Osteocyte (in vitro differentiated cells): ENCODE measurements at regions not wholly inside any gene's neighbourhood (a gene's known extent, or its start where the extent isn't known, plus 50 kb on each side); places are given as distances from the start of the nearest gene placed in this dataset.

ENCODE experiments used
- DNase-seq: peaks from one replicate; pipeline ENCODE4 v3.0.0; 2021; ENCODE audit warnings: mixed read lengths; ENCODE audit not compliant: unreplicated experiment; ENCODE audit errors: extremely low spot score
- H3K27ac Mint-ChIP-seq: one replicate; pipeline ENCODE4 v1.8.0; 2021; ENCODE audit warnings: mild to moderate bottlenecking, mixed read lengths; ENCODE audit not compliant: unreplicated experiment
- H3K27me3 Mint-ChIP-seq: one replicate; pipeline ENCODE4 v1.8.0; 2021; ENCODE audit warnings: mixed read lengths; ENCODE audit not compliant: unreplicated experiment
- H3K36me3 Mint-ChIP-seq: one replicate; pipeline ENCODE4 v1.8.0; 2021; ENCODE audit warnings: mixed read lengths; ENCODE audit not compliant: unreplicated experiment
- H3K4me1 Mint-ChIP-seq: one replicate; pipeline ENCODE4 v1.8.0; 2021; ENCODE audit warnings: mixed read lengths; ENCODE audit not compliant: unreplicated experiment
- H3K4me3 Mint-ChIP-seq: one replicate; pipeline ENCODE4 v1.8.0; 2021; ENCODE audit warnings: mild to moderate bottlenecking, moderate library complexity, mixed read lengths; ENCODE audit not compliant: unreplicated experiment
- H3K9me3 Mint-ChIP-seq: one replicate; pipeline ENCODE4 v1.8.0; 2021; ENCODE audit warnings: mixed read lengths; ENCODE audit not compliant: unreplicated experiment
- TF ChIP-seq, protein P1 (sequence below): fragments of 200-600 bp; sonication (generic); IDR thresholded peaks from 2 replicates; pipeline ENCODE4 v1.5.0; 2021; ENCODE audit warnings: antibody characterized with exemption, mild to moderate bottlenecking, moderate library complexity

DNA sequence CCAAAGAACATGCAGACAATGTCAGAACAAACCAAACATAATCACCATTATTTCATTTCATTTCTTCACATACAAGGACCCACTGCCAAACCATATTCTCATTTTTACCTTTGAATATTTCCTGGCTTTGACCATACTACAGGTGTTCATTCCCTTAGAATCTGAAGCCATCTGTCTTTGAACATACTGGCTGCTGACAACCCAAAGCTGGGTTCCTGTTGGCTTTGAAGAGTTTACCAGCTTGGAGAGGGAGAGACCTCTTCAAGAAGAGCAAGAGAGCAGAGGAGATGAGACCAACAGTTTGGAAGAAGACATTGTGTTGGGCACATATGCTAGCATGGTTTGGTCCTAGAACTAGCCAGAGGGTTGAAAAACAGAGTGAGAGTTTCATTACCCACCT is 145.6 kb upstream of the KCNIP4 start:
- no peak for DNase-seq
- Mint-ChIP-seq H3K36me3 (no peaks in the 10 kb centered on the region), H3K27me3 (peaks cover 12% of the 10 kb centered on the region), H3K9me3 (no peaks in the 10 kb centered on the region), H3K4me3 (no peak overlapping the region), H3K27ac (no peak overlapping the region), H3K4me1 (no peaks in the 10 kb centered on the region)
- TF ChIP-seq, protein P1, sequence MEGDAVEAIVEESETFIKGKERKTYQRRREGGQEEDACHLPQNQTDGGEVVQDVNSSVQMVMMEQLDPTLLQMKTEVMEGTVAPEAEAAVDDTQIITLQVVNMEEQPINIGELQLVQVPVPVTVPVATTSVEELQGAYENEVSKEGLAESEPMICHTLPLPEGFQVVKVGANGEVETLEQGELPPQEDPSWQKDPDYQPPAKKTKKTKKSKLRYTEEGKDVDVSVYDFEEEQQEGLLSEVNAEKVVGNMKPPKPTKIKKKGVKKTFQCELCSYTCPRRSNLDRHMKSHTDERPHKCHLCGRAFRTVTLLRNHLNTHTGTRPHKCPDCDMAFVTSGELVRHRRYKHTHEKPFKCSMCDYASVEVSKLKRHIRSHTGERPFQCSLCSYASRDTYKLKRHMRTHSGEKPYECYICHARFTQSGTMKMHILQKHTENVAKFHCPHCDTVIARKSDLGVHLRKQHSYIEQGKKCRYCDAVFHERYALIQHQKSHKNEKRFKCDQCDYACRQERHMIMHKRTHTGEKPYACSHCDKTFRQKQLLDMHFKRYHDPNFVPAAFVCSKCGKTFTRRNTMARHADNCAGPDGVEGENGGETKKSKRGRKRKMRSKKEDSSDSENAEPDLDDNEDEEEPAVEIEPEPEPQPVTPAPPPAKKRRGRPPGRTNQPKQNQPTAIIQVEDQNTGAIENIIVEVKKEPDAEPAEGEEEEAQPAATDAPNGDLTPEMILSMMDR, result no peak

DNA sequence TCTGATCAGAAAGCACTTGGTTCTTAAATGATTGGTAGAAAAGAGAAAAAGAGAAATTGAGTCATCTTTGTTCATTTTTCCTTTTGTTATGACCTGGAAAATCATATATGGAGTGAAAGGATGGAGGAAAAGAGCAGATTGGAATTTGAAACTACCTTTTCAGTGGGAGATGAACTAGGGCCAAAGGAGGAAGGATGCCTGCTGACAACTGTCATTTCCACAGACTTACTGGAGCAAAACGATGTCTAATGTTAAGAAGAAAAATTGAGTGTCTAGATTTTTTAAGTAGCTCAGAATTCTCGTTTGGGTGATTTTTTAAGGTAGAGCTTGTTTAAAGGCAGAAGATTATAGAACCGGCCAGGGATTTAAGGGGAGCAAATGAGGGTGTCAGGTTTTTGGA is 144.6 kb upstream of the KCNIP4 start:
- Mint-ChIP-seq H3K27ac (no peak overlapping the region), H3K9me3 (peaks cover under 1% of the 10 kb centered on the region), H3K27me3 (peaks cover 12% of the 10 kb centered on the region), H3K4me3 (no peak overlapping the region), H3K36me3 (no peaks in the 10 kb centered on the region), H3K4me1 (no peaks in the 10 kb centered on the region)
- no peak for DNase-seq
- TF ChIP-seq, protein P1, result no peak

DNA sequence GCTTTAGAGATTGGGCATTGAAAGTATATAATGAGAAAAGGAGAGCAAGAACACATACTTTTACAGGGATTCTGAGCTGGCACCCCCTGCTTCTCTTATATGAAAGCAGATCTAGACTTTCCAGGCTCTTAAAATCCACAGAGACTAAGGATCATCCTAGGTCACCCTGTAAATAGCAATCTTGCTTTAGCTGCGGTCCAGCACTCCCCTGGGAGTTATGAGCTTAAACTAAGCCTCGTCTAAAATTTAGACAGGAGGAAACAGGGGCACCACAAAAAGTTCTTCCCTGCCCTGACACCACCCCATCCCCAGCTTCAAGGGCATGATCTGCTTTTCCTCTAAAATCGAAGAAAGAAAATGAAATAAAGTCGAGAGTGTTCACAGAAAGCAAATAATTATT is 143.3 kb upstream of the KCNIP4 start:
- Mint-ChIP-seq H3K4me1 (no peaks in the 10 kb centered on the region), H3K36me3 (no peaks in the 10 kb centered on the region), H3K27me3 (peaks cover 12% of the 10 kb centered on the region), H3K9me3 (peaks cover 9% of the 10 kb centered on the region), H3K27ac (no peak overlapping the region), H3K4me3 (no peak overlapping the region)
- no peak for DNase-seq
- TF ChIP-seq, protein P1, result no peak

DNA sequence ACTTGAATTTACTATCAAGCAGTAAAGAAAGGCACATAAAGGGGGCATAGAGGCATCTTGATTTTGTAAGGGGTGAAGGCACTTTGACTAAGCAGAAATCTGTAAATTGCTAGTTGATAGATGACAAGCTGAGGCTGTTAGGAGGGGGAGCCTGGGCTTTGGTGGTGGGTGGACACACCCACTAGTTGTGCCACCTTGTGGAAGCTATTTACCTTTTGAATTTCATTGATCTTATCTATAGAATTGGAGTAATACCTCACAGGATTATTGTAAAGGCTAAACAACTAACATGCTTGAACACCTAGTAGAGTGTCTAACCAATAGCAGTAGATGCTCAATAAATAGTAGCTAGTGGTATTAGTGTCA is 142.8 kb upstream of the KCNIP4 start:
- Mint-ChIP-seq H3K27me3 (peaks cover 9% of the 10 kb centered on the region), H3K9me3 (peaks cover 10% of the 10 kb centered on the region), H3K4me1 (no peaks in the 10 kb centered on the region), H3K36me3 (no peaks in the 10 kb centered on the region), H3K4me3 (no peak overlapping the region), H3K27ac (no peak overlapping the region)
- TF ChIP-seq, protein P1, result peak; percentile 6
- DNase-seq, result no peak

DNA sequence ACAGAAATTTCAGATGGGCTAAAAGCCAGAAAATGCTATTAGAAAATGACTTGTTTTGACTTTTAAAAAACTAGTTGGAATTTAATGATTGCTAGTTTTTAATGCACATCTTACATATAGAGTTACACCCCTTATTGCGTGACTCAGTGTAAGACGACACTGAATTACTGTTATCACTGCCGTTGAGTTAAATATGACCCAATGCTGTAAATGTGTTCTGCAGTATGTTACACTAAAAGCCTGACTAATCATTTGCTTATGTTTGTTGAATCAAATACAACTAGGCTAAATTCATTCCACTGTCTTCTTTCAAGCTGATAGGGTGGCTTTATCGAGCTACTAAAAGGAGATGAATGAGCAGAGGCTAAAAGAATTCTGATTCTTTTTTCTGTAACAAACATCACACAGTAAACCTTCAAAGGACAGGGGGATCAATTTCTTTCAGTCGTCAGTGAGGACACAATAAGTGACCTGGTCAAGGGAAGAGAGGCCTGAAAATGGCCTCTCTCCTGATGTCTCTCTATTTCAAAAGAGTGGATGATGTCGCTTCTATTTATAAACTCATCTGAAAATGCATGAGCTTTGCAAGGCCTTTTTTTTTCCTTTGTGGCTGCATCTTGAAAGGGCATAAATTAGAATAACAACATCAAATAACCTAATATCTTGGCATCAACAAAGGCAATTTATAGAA is 142.2 kb upstream of the KCNIP4 start:
- TF ChIP-seq, protein P1, result no peak
- H3K4me1 Mint-ChIP-seq, result no peaks in the 10 kb centered on the region
- DNase-seq, result no peak
- peaks cover 7% of the 10 kb centered on the region for H3K27me3 Mint-ChIP-seq
- no peaks in the 10 kb centered on the region for H3K36me3 Mint-ChIP-seq
- H3K4me3 Mint-ChIP-seq, result no peak overlapping the region
- no peak overlapping the region for H3K27ac Mint-ChIP-seq
- peaks cover 15% of the 10 kb centered on the region for H3K9me3 Mint-ChIP-seq
